Fibroblast of the aortic adventitia (primary cell): ENCODE measurements at regions not wholly inside any gene's neighbourhood (a gene's known extent, or its start where the extent isn't known, plus 50 kb on each side); places are given as distances from the start of the nearest gene placed in this dataset.

Source experiments
- DNase-seq: peaks from one replicate; pipeline ENCODE4 v3.0.0-alpha.2; 2010; ENCODE audit warnings: low read depth
- H3K4me3 ChIP-seq: 2 replicates; pipeline ENCODE4 v1.5.1; 2011; ENCODE audit warnings: low read depth, mild to moderate bottlenecking, control low read depth, low read length, moderate library complexity
- CTCF ChIP-seq: IDR thresholded peaks from 2 replicates; pipeline ENCODE4 v1.5.1; 2011; ENCODE audit warnings: mild to moderate bottlenecking, low read length, control low read depth, inconsistent platforms; ENCODE audit not compliant: insufficient read depth

DNA sequence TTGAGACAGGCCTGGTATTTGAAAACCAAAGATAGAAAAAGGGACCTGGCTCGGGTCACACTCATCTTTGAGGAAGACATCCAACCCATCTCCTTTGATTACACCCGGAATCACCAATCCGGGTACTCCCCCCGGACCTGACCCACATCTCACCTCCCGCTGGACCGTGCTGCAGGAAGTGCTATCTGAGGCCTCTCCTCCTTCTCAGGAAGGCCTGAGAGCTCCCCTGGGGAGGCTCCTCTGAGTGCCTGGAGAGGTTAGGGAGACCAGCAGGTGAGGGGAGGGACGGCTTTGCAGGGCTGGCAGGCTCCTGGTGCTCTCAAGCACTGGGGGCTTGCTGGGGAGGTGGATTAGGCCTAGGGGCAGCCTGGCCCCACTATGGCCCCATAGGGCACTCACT, 170.9 kb downstream of the ACKR3 start:
- DNase-seq: no peak
- no peak overlapping the region for H3K4me3 ChIP-seq
- TF ChIP-seq CTCF: no peak

DNA sequence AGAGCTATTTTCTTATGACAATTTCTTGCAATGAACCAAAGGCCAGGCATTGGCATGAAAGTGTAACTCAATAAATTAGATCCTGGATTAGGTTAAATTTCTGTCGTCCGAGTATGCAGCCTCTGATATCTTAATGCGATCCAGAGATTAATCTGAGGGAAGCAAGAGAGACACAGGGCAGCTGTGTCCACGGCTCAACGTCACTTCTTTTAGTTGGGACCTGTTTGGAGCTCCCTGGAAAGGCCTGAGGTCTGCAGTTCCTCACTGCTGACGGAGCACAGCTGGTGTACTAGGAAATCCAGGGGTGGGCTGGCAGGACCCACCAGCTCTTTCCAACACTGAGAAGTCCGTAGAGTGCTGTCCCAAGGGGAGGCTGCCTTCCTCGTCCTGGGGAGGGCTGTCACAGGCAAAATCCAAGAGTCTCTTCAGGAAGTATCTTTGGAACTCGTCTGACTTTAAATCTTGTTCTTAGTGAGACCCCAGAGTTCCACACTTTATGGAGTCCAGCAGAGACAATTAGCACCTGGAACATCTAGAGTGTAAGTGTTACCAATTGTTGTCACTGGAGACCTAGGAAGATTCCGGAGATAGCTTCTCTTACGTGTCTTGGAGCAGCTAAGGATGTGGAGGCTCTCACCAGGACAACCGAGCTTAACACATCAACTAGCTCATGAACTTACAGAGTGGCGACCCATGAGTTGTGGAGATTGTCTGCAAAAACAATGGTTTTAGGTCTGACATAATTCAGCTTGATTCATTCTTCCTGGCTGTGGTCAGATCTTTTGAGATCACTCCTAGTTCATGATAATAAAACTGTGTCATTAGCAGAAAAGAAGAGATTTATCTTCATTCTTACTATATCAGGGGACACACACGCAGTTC, 173.7 kb downstream of the ACKR3 start:
- peak; percentile 98 for DNase-seq
- no peak for TF ChIP-seq CTCF
- no peak overlapping the region for H3K4me3 ChIP-seq

GRCh38 chr2:236743921-236744280, 174.3 kb downstream of the ACKR3 start:
- no peak overlapping the region for H3K4me3 ChIP-seq
- no peak for TF ChIP-seq CTCF
- DNase-seq: no peak

GRCh38 chr2:236744281-236744705, 174.7 kb downstream of the ACKR3 start:
- DNase-seq: peak; percentile 99
- TF ChIP-seq CTCF: no peak
- H3K4me3 ChIP-seq: no peak overlapping the region

DNA sequence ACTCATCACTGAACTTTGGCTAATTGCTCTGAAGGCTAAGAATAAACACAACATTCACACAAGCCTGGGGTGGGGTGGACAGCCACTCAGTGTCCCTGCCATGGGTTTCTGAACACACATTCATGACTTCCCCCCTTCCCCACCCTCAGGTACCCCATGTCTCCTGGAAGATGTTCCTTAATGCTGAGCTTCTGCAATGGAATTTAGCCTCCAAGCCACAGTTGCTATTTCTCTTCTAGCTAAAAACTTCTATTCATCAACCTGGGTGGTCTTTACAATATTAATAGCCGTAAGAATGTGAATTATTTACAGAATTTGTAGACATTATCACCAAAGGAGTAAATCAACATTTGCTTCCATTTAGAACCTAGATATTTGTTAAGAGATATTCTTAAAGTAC, 175.1 kb downstream of the ACKR3 start:
- H3K4me3 ChIP-seq: no peak overlapping the region
- no peak for DNase-seq

GRCh38 chr2:236745420-236746210, 176.0 kb downstream of the ACKR3 start:
- peak; percentile 21 for TF ChIP-seq CTCF
- DNase-seq: peak; percentile 86
- no peak overlapping the region for H3K4me3 ChIP-seq

More for the DNA sequence above, 175.1 kb downstream of the ACKR3 start:
- no peak for TF ChIP-seq CTCF
